ENCODE measurements at regions not wholly inside any gene's neighbourhood (a gene's known extent, or its start where the extent isn't known, plus 50 kb on each side); places are given as distances from the start of the nearest gene placed in this dataset.
"Not testable (repeated sequence)": the region's sequence is repeated elsewhere in the genome, so short reads cannot be mapped to it uniquely, and the experiment has no call there.

DNA sequence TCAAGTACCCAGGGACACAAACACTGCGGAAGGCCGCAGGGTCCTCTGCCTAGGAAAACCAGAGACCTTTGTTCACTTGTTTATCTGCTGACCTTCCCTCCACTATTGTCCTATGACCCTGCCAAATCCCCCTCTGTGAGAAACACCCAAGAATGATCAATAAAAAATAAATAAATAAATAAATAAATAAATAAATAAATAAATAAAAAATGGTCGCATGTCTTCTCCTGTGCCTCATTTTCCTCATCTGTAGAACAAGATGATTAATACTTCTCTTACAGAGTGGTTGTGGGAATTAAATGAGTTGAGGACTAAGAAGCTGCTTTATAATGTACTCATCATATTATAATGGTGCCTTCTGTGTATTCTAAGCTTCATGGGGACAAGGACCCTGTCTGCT, 149.4 kb upstream of the METTL14 start:
- TF ChIP-seq, protein P1, sequence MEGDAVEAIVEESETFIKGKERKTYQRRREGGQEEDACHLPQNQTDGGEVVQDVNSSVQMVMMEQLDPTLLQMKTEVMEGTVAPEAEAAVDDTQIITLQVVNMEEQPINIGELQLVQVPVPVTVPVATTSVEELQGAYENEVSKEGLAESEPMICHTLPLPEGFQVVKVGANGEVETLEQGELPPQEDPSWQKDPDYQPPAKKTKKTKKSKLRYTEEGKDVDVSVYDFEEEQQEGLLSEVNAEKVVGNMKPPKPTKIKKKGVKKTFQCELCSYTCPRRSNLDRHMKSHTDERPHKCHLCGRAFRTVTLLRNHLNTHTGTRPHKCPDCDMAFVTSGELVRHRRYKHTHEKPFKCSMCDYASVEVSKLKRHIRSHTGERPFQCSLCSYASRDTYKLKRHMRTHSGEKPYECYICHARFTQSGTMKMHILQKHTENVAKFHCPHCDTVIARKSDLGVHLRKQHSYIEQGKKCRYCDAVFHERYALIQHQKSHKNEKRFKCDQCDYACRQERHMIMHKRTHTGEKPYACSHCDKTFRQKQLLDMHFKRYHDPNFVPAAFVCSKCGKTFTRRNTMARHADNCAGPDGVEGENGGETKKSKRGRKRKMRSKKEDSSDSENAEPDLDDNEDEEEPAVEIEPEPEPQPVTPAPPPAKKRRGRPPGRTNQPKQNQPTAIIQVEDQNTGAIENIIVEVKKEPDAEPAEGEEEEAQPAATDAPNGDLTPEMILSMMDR (IDR thresholded peaks at IDR 0.05): not testable (repeated sequence)
- not testable (repeated sequence) for TF ChIP-seq EZH2phosphoT487, EZH2 (IDR thresholded peaks at IDR 0.05)
